ENCODE measurements at regions not wholly inside any gene's neighbourhood (a gene's known extent, or its start where the extent isn't known, plus 50 kb on each side); places are given as distances from the start of the nearest gene placed in this dataset.

- H3K4me2 ChIP-seq (ENCODE audit: insufficient read depth in 1 of 2, low read depth in 2 of 2, low read length in 2 of 2): no peak overlapping the region
- H3K23ac ChIP-seq (ENCODE audit: insufficient read length): no peak overlapping the region
- no peak overlapping the region for H3K14ac ChIP-seq (ENCODE audit: insufficient read length)
- H3K56ac ChIP-seq (replicated peaks; ENCODE audit: insufficient read length, low read depth, low read length): no peak overlapping the region
- no peak overlapping the region for H2AFZ ChIP-seq (ENCODE audit: low read length)
- H2AK5ac ChIP-seq (ENCODE audit: low read depth, low read length): no peak overlapping the region
- H2BK20ac ChIP-seq (ENCODE audit: low read length): no peak overlapping the region
- H3K27ac ChIP-seq (ENCODE audit: low read depth, low read length): no peak overlapping the region
- H3K4me1 ChIP-seq (replicated peaks in 1 of 4; ENCODE audit: control insufficient read depth in 3 of 4, insufficient read depth in 4 of 4, low read length in 3 of 4): no peaks in the 10 kb centered on the region
- H4K20me1 ChIP-seq (replicated peaks in 1 of 2; ENCODE audit: control insufficient read depth in 1 of 2, insufficient read depth in 2 of 2, low read length in 2 of 2): no peaks in the 10 kb centered on the region
- no peak overlapping the region for H3K4me3 ChIP-seq (ENCODE audit: extremely low read depth in 1 of 4, insufficient read depth in 2 of 4, low read depth in 3 of 4, low read length in 4 of 4)
- H2BK120ac ChIP-seq (replicated peaks; ENCODE audit: low read depth, low read length): no peak overlapping the region
- H3K9me3 ChIP-seq (ENCODE audit: insufficient read depth in 2 of 2, low read depth in 1 of 2, low read length in 1 of 2): no peaks in the 10 kb centered on the region; a peak in 1 of 4 replicates
- no peak overlapping the region for H3K18ac ChIP-seq (ENCODE audit: extremely low read depth, low read length)
- H2BK15ac ChIP-seq (ENCODE audit: low read length): no peak overlapping the region
- H2BK12ac ChIP-seq (ENCODE audit: low read depth, low read length): no peak overlapping the region
- H2BK5ac ChIP-seq (ENCODE audit: low read depth, low read length): no peak overlapping the region
- no peak overlapping the region for H3K4ac ChIP-seq (replicated peaks; ENCODE audit: insufficient read length, low read depth, low read length)
- H4K8ac ChIP-seq (ENCODE audit: extremely low read depth, insufficient read depth, low read length): no peak overlapping the region
- H3K9ac ChIP-seq (replicated peaks in 1 of 4; ENCODE audit: extremely low read depth in 1 of 4, low read depth in 3 of 4, low read length in 3 of 4): no peak overlapping the region
- H3K27me3 ChIP-seq (replicated peaks in 1 of 4; ENCODE audit: control insufficient read depth in 3 of 4, extremely low read depth in 1 of 4, insufficient read depth in 3 of 4, low read length in 3 of 4): no peaks in the 10 kb centered on the region
- H3K36me3 ChIP-seq (ENCODE audit: control insufficient read depth in 2 of 4, insufficient read depth in 4 of 4, low read length in 3 of 4): no peaks in the 10 kb centered on the region
- no peaks in the 10 kb centered on the region for H3K79me2 ChIP-seq (ENCODE audit: control insufficient read depth in 1 of 2, insufficient read depth in 2 of 2, low read length in 2 of 2)
- H4K91ac ChIP-seq (replicated peaks; ENCODE audit: insufficient read length, low read length): no peak overlapping the region
- FAIRE-seq (no peak), DNase-seq (ENCODE audit: low read depth in 1 of 2, low spot score in 2 of 2) (no peak)
- no peaks in the 10 kb centered on the region for H3K79me1 ChIP-seq (ENCODE audit: low read depth, low read length)
- 93% methylated on average over 4 of the region's 4 CpGs; no CpG with 5 or more reads in 1 of the 2 experiments for WGBS, 2 experiments (ENCODE audit: extremely low coverage in 1 of 2, insufficient coverage in 1 of 2, insufficient read length in 1 of 2, insufficient replicate concordance in 2 of 2, low coverage in 1 of 2, low lambda C conversion rate in 2 of 2, missing lambda C conversion rate in 1 of 2)
- no peak overlapping the region for H4K5ac ChIP-seq (ENCODE audit: insufficient read length, low read depth, low read length)
- CTCF ChIA-PET (ENCODE audit: partially characterized antibody): no interaction called here
- POLR2A ChIA-PET (ENCODE audit: partially characterized antibody): no interaction called here
- H3K23me2 ChIP-seq (ENCODE audit: low read depth, low read length): no peaks in the 10 kb centered on the region
- TF ChIP-seq BACH1 (IDR thresholded peaks at IDR 0.05; ENCODE audit: low read length) (no peak), MAFK (IDR thresholded peaks at IDR 0.05; ENCODE audit: low read depth, low read length) (no peak), POLR2AphosphoS5 (IDR thresholded peaks at IDR 0.05; ENCODE audit: low read depth, low read length) (no peak), KDM4A (IDR thresholded peaks at IDR 0.05; ENCODE audit: low read depth, low read length, severe bottlenecking) (no peak), POLR2A (IDR thresholded peaks at IDR 0.05; ENCODE audit: control extremely low read depth in 1 of 2, low read depth in 2 of 2, low read length in 2 of 2) (no peak), RNF2 (IDR thresholded peaks at IDR 0.05; ENCODE audit: borderline replicate concordance, low read depth, low read length, missing control alignments, poor library complexity, severe bottlenecking) (no peak), SIX5 (IDR thresholded peaks at IDR 0.05; ENCODE audit: low read depth, low read length) (no peak), CTBP2 (IDR thresholded peaks at IDR 0.05; ENCODE audit: borderline replicate concordance, insufficient read depth, insufficient read length, low read length) (no peak), E2F6 (IDR thresholded peaks at IDR 0.05) (no peak)
Measured at GRCh38 chr2:6471419-6471818, 394.3 kb downstream of the CMPK2 start.

All from H1 (cell line).